Mammary epithelial cell (primary cell): ENCODE measurements at regions not wholly inside any gene's neighbourhood (a gene's known extent, or its start where the extent isn't known, plus 50 kb on each side); places are given as distances from the start of the nearest gene placed in this dataset.

ENCODE experiments used
- CTCF ChIP-seq, 2 donors: IDR thresholded peaks in 1 of 2; conservative IDR thresholded peaks in 1 of 2; 2 replicates each; pipeline ENCODE4 v1.5.1; 2011 to 2012; ENCODE audit warnings: inconsistent platforms in 2 of 2, low read length in 2 of 2, mild to moderate bottlenecking in 2 of 2, control low read depth in 1 of 2, low read depth in 1 of 2; ENCODE audit not compliant: insufficient read depth in 1 of 2; ENCODE audit errors: extremely low read depth in 1 of 2
- EZH2 ChIP-seq: IDR thresholded peaks from 2 replicates; pipeline ENCODE4 v1.6.1; 2012; ENCODE audit warnings: low read length, inconsistent platforms, borderline replicate concordance

DNA sequence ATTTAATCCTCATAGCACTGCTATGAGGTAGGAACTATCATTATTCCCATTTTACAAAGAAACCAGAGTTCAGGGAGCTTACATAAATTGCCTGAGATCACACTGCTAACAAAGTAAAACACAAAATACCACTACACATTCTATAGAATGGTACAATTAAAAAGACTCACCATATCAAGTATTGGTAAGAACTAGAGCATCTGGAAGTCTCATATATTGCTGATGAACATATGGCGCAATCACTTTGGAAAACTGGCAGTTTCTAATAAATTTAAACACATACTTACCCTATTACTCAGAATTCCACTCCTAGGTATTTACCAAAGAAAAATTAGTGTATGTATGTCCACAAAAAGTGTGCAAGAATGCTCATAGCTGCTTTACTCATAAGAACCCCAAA, 261.5 kb downstream of the RRAGC start:
- TF ChIP-seq EZH2 (no peak), CTCF (conservative IDR thresholded peaks at IDR 0.05 in 1 of 2, IDR thresholded peaks at IDR 0.05 in 1 of 2; ENCODE audit: extremely low read depth in 1 of 2, insufficient read depth in 1 of 2, low read depth in 1 of 2, low read length in 2 of 2) (no peak)
